ENCODE measurements at regions not wholly inside any gene's neighbourhood (a gene's known extent, or its start where the extent isn't known, plus 50 kb on each side); places are given as distances from the start of the nearest gene placed in this dataset.

GRCh38 chr12:17818931-17819330, 271.1 kb downstream of the RERGL start:
- H3K36me3 ChIP-seq (ENCODE audit: control insufficient read depth, insufficient read depth, low read length): no peaks in the 10 kb centered on the region
- H3K4me3 ChIP-seq (ENCODE audit: low read length): no peak overlapping the region
- H3K9me3 ChIP-seq (replicated peaks; ENCODE audit: control insufficient read depth, low read depth, low read length): peaks cover 6% of the 10 kb centered on the region
- H3K4me1 ChIP-seq (ENCODE audit: control insufficient read depth, insufficient read depth, low read length): no peaks in the 10 kb centered on the region
- DNase-seq: no peak
- H3K27me3 ChIP-seq (ENCODE audit: control insufficient read depth, insufficient read depth, low read length): no peaks in the 10 kb centered on the region
- no peak overlapping the region for H3K27ac ChIP-seq (ENCODE audit: low read length)

GRCh38 chr12:17810399-17810798, 279.6 kb downstream of the RERGL start:
- Histone ChIP-seq H3K9me3 (replicated peaks; ENCODE audit: control insufficient read depth, low read depth, low read length) (peaks cover 28% of the 10 kb centered on the region), H3K36me3 (ENCODE audit: control insufficient read depth, insufficient read depth, low read length) (no peaks in the 10 kb centered on the region), H3K27me3 (ENCODE audit: control insufficient read depth, insufficient read depth, low read length) (no peaks in the 10 kb centered on the region), H3K4me1 (ENCODE audit: control insufficient read depth, insufficient read depth, low read length) (no peaks in the 10 kb centered on the region), H3K4me3 (ENCODE audit: low read length) (no peak overlapping the region), H3K27ac (ENCODE audit: low read length) (no peak overlapping the region)
- WGBS (ENCODE audit: insufficient coverage): 53% methylated on average over 3 of the region's 3 CpGs
- DNase-seq: no peak

GRCh38 chr12:17809206-17809605, 280.8 kb downstream of the RERGL start:
- Histone ChIP-seq H3K27ac (ENCODE audit: low read length) (no peak overlapping the region), H3K4me1 (ENCODE audit: control insufficient read depth, insufficient read depth, low read length) (no peaks in the 10 kb centered on the region), H3K36me3 (ENCODE audit: control insufficient read depth, insufficient read depth, low read length) (no peaks in the 10 kb centered on the region), H3K4me3 (ENCODE audit: low read length) (no peak overlapping the region), H3K9me3 (replicated peaks; ENCODE audit: control insufficient read depth, low read depth, low read length) (peaks cover 27% of the 10 kb centered on the region), H3K27me3 (ENCODE audit: control insufficient read depth, insufficient read depth, low read length) (no peaks in the 10 kb centered on the region)
- WGBS (ENCODE audit: insufficient coverage): no CpG with 5 or more reads among the region's 1 CpG
- DNase-seq: no peak

GRCh38 chr12:17802657-17803641, 287.0 kb downstream of the RERGL start:
- WGBS (ENCODE audit: insufficient coverage): 84% methylated on average over 8 of the region's 15 CpGs
- Histone ChIP-seq H3K4me3 (ENCODE audit: low read length) (no peak overlapping the region), H3K27ac (ENCODE audit: low read length) (no peak overlapping the region), H3K9me3 (replicated peaks; ENCODE audit: control insufficient read depth, low read depth, low read length) (peaks cover 5% of the 10 kb centered on the region), H3K36me3 (ENCODE audit: control insufficient read depth, insufficient read depth, low read length) (no peaks in the 10 kb centered on the region), H3K27me3 (ENCODE audit: control insufficient read depth, insufficient read depth, low read length) (no peaks in the 10 kb centered on the region), H3K4me1 (ENCODE audit: control insufficient read depth, insufficient read depth, low read length) (no peaks in the 10 kb centered on the region)
- no peak for DNase-seq

GRCh38 chr12:17793854-17794253, 296.1 kb downstream of the RERGL start:
- DNase-seq: no peak
- Histone ChIP-seq H3K4me3 (ENCODE audit: low read length) (no peak overlapping the region), H3K9me3 (replicated peaks; ENCODE audit: control insufficient read depth, low read depth, low read length) (no peaks in the 10 kb centered on the region), H3K27ac (ENCODE audit: low read length) (no peak overlapping the region), H3K4me1 (ENCODE audit: control insufficient read depth, insufficient read depth, low read length) (no peaks in the 10 kb centered on the region), H3K36me3 (ENCODE audit: control insufficient read depth, insufficient read depth, low read length) (no peaks in the 10 kb centered on the region), H3K27me3 (ENCODE audit: control insufficient read depth, insufficient read depth, low read length) (no peaks in the 10 kb centered on the region)
- no CpG with 5 or more reads among the region's 2 CpGs for WGBS (ENCODE audit: insufficient coverage)

GRCh38 chr12:17778242-17778641, 311.8 kb downstream of the RERGL start:
- Histone ChIP-seq H3K27ac (ENCODE audit: low read length) (no peak overlapping the region), H3K4me1 (ENCODE audit: control insufficient read depth, insufficient read depth, low read length) (no peaks in the 10 kb centered on the region), H3K9me3 (replicated peaks; ENCODE audit: control insufficient read depth, low read depth, low read length) (peaks cover 2% of the 10 kb centered on the region), H3K4me3 (ENCODE audit: low read length) (no peak overlapping the region), H3K36me3 (ENCODE audit: control insufficient read depth, insufficient read depth, low read length) (no peaks in the 10 kb centered on the region), H3K27me3 (ENCODE audit: control insufficient read depth, insufficient read depth, low read length) (no peaks in the 10 kb centered on the region)
- DNase-seq: no peak

GRCh38 chr12:17763366-17763765, 326.6 kb downstream of the RERGL start:
- Histone ChIP-seq H3K36me3 (ENCODE audit: control insufficient read depth, insufficient read depth, low read length) (no peaks in the 10 kb centered on the region), H3K4me1 (ENCODE audit: control insufficient read depth, insufficient read depth, low read length) (no peaks in the 10 kb centered on the region), H3K4me3 (ENCODE audit: low read length) (no peak overlapping the region), H3K9me3 (replicated peaks; ENCODE audit: control insufficient read depth, low read depth, low read length) (peaks cover 8% of the 10 kb centered on the region), H3K27me3 (ENCODE audit: control insufficient read depth, insufficient read depth, low read length) (no peaks in the 10 kb centered on the region), H3K27ac (ENCODE audit: low read length) (no peak overlapping the region)
- no peak for DNase-seq
- no CpG with 5 or more reads among the region's 4 CpGs for WGBS (ENCODE audit: insufficient coverage)

GRCh38 chr12:17759982-17760381, 330.0 kb downstream of the RERGL start:
- no peak overlapping the region for H3K27ac ChIP-seq (ENCODE audit: low read length)
- DNase-seq: no peak
- peaks cover 8% of the 10 kb centered on the region for H3K9me3 ChIP-seq (replicated peaks; ENCODE audit: control insufficient read depth, low read depth, low read length)
- no peak overlapping the region for H3K4me3 ChIP-seq (ENCODE audit: low read length)
- H3K4me1 ChIP-seq (ENCODE audit: control insufficient read depth, insufficient read depth, low read length): no peaks in the 10 kb centered on the region
- H3K36me3 ChIP-seq (ENCODE audit: control insufficient read depth, insufficient read depth, low read length): no peaks in the 10 kb centered on the region
- 85% methylated on average over 6 of the region's 8 CpGs for WGBS (ENCODE audit: insufficient coverage)
- no peaks in the 10 kb centered on the region for H3K27me3 ChIP-seq (ENCODE audit: control insufficient read depth, insufficient read depth, low read length)

All from muscle of leg (tissue), 3 donors.